ENCODE measurements at regions not wholly inside any gene's neighbourhood (a gene's known extent, or its start where the extent isn't known, plus 50 kb on each side); places are given as distances from the start of the nearest gene placed in this dataset.

DNA sequence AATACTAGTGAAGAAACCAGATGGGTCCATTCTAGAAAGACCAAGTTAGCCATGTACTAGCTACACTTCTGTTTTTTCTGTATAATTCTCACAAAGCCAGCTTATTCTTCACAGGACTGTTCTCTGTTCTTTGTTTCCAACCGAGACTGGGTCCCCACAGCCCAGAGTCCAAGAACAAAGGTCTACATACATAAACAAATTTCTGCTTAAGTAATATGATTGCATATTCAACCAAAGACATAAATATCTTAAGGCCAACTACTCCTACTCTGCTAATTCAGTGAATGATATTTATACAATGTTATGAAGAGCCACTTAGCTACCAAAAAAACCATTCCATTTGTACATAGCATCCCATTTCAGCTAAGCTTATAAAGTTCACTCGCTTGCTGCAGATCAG, 299.8 kb upstream of the CCDC54 start:
- TF ChIP-seq, protein P1, sequence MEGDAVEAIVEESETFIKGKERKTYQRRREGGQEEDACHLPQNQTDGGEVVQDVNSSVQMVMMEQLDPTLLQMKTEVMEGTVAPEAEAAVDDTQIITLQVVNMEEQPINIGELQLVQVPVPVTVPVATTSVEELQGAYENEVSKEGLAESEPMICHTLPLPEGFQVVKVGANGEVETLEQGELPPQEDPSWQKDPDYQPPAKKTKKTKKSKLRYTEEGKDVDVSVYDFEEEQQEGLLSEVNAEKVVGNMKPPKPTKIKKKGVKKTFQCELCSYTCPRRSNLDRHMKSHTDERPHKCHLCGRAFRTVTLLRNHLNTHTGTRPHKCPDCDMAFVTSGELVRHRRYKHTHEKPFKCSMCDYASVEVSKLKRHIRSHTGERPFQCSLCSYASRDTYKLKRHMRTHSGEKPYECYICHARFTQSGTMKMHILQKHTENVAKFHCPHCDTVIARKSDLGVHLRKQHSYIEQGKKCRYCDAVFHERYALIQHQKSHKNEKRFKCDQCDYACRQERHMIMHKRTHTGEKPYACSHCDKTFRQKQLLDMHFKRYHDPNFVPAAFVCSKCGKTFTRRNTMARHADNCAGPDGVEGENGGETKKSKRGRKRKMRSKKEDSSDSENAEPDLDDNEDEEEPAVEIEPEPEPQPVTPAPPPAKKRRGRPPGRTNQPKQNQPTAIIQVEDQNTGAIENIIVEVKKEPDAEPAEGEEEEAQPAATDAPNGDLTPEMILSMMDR (IDR thresholded peaks at IDR 0.05), result no peak
- TF ChIP-seq POLR2A (IDR thresholded peaks at IDR 0.05), result no peak

All from uterus (tissue), 2 donors.